ENCODE measurements at regions not wholly inside any gene's neighbourhood (a gene's known extent, or its start where the extent isn't known, plus 50 kb on each side); places are given as distances from the start of the nearest gene placed in this dataset.

DNA sequence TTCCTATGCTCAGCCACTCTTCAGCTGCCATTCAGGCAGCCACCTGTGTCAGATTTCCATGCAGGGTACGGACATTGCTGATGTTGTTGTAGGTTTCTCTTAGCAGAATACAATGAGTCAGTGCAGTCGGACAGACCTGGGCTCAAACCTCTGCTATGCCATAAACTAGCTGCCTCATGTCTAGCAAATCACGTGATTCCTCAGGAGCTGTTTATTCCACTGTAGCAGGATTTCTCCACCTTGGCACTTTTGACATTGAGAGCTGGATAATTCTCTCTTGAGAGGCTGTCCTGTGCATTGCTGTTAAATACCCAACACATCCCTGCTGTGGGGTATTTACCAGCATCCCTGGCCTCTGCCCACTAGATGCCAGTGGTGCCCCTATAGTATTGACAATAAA is 413.8 kb upstream of the CDH4 start:
- TF ChIP-seq, protein P1, sequence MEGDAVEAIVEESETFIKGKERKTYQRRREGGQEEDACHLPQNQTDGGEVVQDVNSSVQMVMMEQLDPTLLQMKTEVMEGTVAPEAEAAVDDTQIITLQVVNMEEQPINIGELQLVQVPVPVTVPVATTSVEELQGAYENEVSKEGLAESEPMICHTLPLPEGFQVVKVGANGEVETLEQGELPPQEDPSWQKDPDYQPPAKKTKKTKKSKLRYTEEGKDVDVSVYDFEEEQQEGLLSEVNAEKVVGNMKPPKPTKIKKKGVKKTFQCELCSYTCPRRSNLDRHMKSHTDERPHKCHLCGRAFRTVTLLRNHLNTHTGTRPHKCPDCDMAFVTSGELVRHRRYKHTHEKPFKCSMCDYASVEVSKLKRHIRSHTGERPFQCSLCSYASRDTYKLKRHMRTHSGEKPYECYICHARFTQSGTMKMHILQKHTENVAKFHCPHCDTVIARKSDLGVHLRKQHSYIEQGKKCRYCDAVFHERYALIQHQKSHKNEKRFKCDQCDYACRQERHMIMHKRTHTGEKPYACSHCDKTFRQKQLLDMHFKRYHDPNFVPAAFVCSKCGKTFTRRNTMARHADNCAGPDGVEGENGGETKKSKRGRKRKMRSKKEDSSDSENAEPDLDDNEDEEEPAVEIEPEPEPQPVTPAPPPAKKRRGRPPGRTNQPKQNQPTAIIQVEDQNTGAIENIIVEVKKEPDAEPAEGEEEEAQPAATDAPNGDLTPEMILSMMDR (IDR thresholded peaks at IDR 0.05): no peak
- TF ChIP-seq POLR2A (IDR thresholded peaks at IDR 0.05): no peak
- no peak for TF ChIP-seq EP300 (IDR thresholded peaks at IDR 0.05)
